NOMO-1 treated with DMSO at 0.1 percent for 48 hours (cell line): ENCODE measurements at regions not wholly inside any gene's neighbourhood (a gene's known extent, or its start where the extent isn't known, plus 50 kb on each side); places are given as distances from the start of the nearest gene placed in this dataset.

Experiments
- DNase-seq: peaks from one replicate; lab custom pipeline; 2025; ENCODE audit not compliant: unreplicated experiment; lab: John Stamatoyannopoulos, UW

DNA sequence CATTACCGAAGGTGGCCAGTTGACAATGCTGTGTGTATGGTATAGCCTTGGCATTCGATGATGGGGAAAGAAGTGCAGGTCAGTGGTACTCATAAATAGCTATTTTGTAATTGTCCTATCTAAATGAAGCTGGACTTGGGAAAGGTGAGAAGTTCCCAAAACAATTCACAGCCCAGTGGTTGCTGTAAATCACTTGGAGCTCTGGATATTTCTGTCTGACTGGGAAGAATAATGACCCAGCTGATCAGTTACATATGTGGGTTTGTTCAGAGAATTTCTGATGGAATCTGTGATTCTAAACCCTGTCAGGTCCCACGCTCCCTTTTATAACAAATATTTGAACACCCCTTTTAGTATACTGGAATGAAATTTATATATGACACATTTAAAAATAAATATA lies 133.9 kb upstream of the PFN2 start:
- DNase-seq, result no peak

DNA sequence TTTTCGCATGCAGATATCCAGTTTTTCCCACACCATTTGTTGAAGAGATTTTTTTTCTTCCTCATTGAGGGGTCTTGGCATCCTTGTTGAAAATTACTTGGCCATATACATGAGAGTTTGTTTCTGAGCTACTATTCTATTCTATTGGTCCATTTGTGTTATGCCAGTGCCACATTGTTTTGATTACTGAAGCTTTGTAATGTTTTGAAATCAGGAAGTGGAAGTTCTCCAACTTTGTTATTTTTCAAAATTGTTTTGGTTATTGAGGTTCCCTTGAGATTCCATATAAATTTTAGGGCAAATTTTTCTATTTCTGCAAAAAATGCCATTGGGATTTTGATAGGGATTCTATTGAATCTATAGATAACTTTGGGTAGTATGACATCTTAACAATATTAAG lies 130.3 kb upstream of the PFN2 start:
- no peak for DNase-seq

DNA sequence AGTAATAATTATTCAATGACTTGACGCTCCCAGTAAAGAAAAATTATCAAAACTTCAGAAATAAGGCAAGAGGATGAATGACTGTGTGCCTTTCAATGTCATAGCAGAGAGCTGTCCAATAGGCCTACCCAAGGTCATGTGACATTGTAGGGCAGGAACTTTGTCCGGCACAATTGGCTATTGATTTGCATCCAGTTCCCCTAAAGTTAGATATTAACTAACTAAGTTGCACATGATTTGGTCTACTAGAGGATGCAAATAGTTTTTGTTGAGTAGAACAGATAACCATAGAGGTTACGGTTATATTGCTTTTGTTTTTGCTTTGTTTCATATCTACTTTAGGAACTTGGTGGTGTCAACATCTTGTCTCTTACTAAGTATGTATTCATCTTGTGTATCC lies 127.9 kb upstream of the PFN2 start:
- no peak for DNase-seq

DNA sequence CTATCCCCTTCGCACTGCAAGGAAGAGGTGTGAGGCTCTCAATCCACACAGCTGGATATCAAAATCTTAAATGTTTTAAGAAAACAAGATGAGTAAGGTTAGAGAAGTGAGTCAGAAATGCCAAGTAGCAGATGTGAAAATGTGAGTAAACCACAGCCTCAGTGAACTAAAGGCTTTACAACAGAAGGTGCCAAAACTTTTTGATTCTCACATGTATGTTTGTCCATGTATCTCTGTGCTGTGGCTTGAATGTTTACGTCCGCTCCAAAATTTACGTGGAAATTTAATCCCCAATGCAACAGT lies 126.8 kb upstream of the PFN2 start:
- no peak for DNase-seq

DNA sequence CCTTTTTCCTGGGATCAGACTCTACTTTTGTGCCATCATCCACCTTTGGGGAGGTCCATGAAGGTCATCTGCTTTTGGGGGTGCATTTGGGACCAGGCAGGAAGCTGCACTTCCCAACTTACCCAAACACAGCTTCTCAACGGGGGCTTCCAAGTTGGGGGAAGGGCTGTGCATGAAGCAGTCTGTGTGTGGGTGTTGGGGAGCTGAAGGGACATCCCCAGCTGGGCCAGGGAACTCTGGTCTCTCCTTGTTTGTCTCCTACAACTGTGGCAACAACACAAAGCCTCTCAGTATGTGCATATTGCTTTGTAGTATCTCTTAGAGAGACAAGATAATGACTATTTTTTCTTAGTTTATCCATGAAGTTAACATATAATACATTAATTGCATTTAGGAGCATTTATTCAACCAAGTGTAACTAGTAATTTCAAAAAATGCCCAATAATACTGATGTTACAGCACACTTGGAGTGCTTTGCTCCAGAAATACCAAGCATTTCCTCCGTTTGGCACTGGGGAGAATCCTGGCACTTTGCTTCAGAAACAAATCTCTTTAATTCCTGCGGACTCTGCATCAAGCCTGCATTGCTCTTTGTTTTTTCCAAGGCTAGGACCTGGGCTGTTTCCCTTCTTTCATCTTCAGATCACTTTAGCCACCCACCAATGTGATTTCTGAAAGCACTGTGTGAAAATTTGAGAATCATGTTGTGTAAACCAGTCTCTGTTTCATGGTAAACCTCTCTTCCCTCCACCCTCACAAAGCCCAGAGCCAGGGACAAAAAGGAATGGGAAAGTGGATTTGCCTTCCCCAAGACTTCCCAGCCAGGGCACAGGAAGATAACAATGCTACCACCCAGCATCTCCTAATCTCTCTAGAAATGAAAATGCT lies 126.2 kb upstream of the PFN2 start:
- DNase-seq, result no peak

DNA sequence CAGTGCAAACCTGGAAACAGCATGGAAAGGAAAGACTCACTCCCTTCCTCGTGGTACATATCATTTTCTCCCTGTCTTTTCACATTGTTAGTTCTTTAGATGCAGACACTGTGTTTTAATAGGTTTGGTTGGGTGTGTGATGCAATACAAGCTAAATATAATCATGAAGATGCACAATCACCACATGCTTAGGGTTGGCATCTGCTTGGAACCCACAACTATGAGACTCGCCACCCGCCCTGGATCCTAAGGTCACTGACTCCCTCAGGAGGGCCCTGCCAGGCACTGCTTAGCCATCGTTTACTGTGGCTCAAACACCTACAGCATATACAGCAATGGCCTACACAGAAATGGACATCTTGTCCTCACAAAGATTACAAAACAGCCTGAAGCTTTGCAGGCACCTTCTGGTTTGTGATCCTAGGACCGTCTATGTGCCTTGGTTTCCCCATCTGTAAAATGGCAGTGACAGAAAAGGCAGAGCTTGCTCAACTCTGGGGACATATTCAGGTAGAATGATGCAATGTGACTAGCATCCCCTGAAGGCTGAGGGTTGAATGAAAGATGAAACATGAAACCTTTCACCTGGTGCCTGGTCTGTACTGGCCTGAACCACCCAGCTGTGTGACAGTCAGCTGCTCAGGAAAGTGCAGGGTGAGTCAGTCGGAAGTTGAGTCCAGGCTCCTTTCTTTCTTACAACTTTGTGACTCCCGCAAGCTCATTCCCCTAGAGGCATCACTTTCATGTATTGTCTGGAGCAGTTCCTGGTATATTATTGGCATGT lies 123.6 kb upstream of the PFN2 start:
- no peak for DNase-seq

DNA sequence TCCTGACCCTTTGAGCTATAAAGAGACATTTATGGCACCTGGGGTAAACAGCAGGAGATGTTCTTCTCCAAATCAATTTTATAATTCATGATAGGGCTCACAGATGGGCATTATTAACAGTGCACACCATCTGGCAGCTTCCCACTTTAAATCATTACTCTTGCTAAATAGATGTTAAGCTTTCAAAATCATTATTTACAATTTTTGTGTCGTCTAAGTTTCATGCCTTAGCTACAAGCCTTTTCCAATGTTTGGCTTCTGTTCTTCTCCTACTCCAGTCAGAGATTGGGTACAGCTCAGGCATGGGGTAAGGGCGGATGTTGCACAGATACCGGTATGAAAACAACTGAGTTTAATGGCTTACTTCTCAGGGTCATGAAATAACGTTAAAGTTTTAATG lies 120.9 kb upstream of the PFN2 start:
- DNase-seq, result no peak

DNA sequence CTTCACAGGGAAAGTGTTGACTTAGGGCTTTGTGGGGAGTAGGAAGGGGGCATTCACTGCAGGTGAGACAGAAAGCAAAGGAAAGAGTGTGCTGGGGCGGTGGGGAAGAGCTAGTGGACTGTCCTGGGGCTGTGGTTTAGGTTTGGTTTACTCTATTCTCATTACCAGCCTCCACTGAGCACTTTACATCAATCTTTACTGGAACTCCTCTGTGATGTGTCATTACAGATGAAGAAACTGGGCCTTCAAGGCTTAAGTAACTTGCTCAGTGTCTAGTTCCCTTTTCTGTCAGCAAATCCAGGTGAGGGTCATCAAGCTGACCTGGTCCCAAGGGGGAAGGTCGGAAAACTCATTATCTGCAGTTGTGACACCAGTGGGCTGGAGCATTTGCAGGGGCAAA lies 120.2 kb upstream of the PFN2 start:
- no peak for DNase-seq

DNA sequence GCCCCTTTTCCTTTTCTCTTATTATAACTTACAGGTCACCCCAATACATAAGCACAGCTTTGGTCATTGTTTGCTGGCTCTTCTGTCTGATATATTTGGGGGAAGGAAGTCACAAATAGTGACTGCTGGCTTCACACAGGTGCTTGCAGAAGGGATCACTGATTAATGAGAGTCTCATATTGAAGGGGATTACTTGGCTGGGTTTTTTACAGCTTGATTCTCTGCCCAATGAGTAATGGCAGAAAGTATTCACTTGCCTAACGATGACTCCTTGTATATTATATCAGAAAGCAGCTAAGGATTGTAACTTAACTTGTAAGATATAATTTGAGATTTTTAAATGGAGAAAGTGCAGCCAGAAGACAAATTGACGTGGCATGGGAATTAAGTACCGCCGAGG lies 119.3 kb upstream of the PFN2 start:
- no peak for DNase-seq

DNA sequence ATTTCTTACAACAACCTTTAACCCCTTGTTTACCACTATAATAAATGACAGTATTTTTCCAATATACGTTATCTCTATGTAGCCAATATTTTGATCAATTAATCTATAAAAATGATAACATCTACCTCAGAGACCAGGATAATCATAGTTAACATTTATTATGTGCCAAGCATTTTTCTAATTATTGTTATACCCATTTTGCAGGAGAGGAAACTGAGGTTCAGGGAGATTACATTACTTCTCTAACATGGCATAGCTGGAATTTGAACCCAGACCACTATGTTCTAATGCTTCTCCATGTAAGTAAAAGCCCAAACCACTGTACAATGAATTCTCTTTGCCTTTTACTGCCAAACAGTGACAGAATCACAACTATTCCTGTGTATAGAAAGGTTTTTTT lies 113.4 kb upstream of the PFN2 start:
- no peak for DNase-seq

DNA sequence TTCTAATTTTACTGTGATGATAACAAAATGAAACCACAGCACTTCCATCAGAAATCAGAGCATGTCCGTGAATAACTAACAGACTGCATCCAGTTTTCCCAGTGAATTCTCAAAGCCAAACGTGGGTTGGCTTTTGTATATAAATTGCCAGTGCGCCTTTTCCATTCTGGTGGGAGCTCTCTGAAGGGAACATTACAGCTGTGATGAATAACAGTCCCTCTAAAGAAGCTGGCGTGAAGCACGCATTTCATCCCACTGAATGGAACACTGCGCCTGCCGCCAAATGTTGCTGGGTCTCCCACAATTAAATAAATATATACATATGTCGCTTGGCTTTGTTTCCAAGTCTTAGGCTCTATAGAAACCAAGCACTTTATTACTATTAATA lies 113.0 kb upstream of the PFN2 start:
- no peak for DNase-seq

DNA sequence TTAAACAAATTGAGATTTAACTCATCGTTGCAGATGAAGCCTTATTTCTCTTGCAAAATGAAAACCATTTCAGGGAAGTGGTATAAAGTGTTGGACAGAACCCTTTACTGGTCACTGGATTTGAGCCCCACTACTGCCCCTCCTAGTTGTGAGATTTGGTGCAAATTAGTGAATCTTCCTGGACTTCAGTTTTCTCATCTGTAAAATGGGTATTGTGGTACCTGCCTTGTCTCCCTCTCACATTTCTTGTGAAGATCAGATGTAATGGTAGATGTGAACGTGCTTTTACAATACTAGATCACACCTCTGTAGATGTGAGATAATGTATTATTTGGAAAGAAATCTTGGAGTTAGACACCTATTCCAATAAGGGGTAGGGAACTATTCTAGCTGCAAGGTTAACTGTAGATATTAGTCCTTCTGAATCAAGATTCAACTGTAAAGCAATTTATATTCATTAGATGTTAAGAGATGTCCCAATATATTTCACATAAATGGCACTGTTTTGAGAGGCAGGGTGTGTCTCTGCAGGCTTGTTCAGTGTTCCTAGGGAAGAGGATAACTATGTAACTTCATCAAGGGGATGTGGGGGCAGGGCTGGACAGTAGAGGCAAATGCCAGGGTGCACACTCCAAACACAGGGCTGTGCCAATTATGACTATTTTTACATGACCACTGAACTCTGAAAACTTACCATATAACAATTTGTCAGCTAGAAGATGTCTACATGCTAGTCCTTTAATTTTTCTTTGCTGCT lies 112.4 kb upstream of the PFN2 start:
- no peak for DNase-seq

DNA sequence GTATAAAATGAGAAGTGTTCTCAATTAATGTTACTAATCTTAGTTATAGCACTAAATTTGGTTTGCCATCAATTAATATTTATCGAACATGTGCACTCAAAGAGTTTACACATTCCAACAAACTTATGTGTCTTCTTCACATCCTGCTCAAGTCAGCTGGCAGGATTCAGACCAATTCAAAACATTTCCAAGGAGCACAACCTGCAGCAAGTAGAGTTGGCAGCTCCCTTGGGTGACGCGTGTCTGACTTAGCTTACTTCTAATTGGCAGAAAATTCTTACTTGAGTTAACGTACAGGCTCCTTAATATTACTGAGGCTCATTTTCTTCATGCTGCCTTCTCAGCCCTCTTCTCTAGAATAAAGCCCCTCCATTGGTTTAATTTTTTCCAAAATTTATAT lies 110.4 kb upstream of the PFN2 start:
- no peak for DNase-seq

DNA sequence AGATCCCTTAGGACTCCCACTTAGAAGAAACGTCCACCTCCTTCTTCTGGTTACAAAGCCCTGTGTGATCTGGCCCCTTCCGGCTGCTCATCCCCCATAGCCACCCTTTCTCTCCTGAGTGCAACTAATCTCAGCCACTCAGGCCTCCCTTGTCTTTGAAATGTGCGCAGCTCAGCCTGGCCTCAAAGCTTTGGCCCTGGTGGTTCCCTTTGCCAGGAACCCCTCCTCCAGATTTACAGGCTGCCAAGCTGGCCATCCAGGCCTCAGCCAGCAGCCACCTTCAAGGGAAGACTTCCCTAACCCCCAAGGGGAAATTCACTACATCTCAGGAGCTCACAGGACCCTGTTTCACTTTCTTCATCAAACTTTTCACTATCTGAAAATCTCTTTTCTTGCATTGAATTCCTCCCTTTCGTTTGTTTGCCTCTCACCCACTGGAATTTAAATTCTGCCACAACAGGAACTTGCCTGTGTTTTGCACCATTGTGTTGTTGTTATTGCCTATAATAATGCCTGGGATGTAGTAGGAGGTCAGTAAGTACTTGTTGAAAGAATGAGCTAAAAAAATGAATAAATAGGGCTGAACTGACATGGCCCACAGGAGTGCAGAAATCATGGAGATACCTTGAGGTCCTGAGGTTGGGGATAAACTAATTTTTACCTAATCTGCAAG lies 109.5 kb upstream of the PFN2 start:
- DNase-seq, result no peak

DNA sequence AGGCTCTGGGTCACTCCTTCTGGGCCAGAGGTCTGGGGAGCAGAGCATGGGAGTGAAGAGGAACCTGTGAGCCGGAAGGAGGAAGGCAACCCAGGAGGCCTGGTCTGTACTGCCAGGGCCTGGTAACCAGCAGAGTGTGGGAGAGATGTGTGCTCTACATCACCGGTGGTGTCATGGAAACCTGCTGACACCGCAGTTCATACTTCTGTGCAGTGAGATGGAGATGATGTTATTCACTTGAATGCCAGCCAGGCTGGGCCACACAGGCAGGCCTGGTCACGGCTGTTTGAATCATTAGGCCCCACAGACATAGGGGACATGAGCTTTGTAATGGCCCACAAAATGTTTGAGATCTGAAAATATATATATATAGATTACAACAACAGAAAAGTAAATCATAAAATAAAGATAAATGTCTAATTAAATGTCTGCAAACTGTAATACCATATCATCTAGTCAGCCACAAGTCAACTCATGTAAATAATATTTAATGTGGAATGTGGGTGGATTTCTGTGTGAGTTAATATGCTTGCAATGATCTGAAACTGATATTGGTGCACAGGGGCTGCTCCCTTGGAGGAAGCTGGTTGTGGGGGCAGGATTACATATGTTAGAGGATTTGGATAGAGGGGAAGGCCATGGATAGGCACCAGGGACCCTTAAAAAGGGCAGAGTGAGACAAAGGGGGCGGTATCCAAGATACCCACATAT lies 108.5 kb upstream of the PFN2 start:
- no peak for DNase-seq

DNA sequence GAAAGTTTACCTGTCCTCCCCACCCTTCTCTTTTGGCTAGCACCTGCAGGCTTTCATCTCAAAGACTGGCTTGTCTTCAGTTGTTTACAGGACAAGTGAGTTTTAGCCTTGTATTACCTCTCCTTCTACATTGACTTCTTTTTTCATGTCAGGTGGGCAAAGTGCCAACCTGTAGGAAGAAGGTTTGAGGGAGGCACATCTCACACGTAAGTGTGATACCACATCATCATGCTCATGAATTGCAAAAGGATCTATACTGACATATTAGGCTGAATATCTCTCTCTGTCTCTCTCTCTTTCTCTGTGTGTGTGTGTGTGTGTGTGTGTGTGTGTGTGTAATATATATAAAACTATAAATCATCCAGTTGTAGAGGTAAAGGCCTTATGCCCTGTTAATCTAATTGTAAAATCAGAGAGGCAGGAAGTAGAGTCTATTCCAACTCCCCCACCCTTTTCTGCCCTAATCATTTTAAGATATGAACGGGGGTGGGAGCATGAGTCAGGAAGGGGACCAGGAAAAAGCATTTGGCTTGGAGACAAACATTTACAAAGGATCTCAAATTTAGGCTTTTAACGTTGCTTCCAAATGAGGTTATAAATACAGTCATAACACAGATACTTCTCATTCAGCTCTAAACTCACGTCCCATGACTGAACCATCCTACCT lies 107.0 kb upstream of the PFN2 start:
- no peak for DNase-seq

DNA sequence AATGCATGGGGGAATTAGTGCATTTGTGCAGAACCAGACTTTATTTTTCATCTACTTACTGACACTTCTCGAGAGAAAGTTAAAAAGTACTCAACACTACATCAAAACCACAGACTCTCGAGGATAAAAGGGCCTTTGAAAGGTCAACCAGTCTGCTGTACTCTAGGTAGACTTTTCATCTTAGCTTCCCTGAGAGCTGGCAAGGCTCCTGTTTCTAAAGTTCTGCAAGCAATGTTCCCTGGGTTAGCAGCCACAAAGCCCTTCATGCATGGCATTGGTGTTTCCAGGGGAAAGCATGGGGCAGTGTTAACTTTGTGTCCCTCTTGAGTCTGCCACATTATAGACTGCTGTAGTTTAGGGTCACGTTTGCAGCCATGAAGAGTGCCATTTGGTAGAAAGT lies 106.4 kb upstream of the PFN2 start:
- DNase-seq, result no peak

DNA sequence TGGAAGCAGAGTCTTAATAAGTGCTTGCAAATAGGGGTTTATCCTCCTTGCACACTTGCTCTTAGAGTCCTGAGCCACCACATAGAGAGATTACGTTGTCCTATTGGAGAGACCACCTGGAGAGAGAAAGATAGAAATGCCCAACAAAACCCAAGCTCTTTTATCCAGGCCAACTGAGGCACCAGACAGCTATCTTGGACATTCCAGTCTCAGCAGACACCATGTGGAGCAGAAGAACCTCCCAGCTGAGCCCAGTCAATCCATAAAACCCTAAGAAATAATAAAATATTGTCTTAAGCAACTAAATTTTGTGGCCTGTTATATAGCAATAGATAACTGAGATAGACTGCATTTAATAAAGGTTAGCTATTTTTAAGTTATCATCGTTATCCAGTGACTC lies 105.7 kb upstream of the PFN2 start:
- DNase-seq, result no peak

DNA sequence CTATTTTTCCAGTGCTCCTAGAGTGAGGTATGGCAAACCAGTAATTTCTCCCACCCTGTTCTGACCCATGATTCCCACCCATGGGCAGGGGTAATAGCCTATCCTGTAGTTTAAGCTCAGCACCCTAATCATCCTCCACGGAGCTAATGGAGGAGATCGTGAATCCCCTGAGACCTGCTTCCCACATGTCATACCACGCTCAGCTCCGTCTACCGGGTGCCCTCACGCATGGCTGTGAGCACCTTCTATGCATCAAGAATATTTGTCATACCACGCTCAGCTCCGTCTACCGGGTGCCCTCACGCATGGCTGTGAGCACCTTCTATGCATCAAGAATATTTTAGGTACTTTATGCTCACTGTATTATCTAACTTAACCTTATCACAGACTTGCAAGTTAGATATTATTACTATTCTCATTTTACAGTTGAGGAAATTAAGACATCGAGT lies 104.7 kb upstream of the PFN2 start:
- no peak for DNase-seq

DNA sequence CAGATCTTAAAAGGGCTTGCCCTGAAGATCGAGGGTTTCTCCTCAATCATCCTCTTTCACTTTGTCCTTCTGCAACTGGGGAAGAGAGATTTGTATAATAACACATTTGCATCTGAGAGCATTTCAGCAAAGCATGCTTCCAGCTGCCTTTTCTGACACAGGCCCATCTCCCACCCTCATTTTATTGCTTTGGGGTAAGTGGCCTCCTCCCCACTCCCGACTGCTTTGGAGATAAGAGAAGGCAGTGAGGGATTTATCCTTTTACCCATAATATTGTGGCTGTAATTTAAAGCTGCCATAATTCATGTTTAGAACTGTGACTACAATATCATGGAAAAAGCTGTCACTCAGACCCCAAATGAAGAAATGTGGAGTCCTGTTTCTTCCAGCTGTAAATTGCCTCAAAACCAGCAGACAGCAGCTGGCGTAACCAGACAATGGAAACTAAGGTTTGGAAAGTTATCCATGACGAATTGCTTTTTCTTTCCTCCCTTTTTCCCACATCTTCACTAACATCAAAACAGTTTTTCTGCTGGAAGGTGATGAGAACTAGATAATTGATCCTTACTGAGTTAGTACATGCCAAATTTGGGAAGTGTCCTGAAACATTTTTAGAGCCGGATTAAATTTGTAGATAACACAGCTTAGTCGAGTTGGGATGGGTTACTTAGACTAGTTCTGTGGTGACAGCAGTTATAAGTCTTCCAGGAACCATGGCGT lies 104.2 kb upstream of the PFN2 start:
- DNase-seq, result no peak
